Liver (tissue), 3 donors: ENCODE measurements at regions not wholly inside any gene's neighbourhood (a gene's known extent, or its start where the extent isn't known, plus 50 kb on each side); places are given as distances from the start of the nearest gene placed in this dataset.

Experiments used
- FOXA1 ChIP-seq: IDR thresholded peaks from 2 replicates; pipeline ENCODE4 v1.6.1; 2016; ENCODE audit warnings: antibody characterized with exemption
- GABPA ChIP-seq, 2 donors: IDR thresholded peaks in 1 of 2; conservative IDR thresholded peaks in 1 of 2; 2 replicates each; pipeline ENCODE4 v1.6.1; 2016; ENCODE audit warnings: antibody characterized with exemption in 2 of 2, mild to moderate bottlenecking in 1 of 2, moderate library complexity in 1 of 2
- JUND ChIP-seq, 2 donors: IDR thresholded peaks; 2 replicates each; pipeline ENCODE4 v1.6.1; 2016; ENCODE audit warnings: antibody characterized with exemption in 2 of 2
- RAD21 ChIP-seq, 2 donors: IDR thresholded peaks; 2 replicates each; pipeline ENCODE4 v1.6.1; 2016; ENCODE audit warnings: antibody characterized with exemption in 2 of 2, mild to moderate bottlenecking in 2 of 2
- RXRA ChIP-seq, 2 donors: IDR thresholded peaks; 2 replicates each; pipeline ENCODE4 v1.6.1; 2017 to 2018; ENCODE audit warnings: antibody characterized with exemption in 2 of 2, mild to moderate bottlenecking in 1 of 2
- TAF1 ChIP-seq: conservative IDR thresholded peaks from 2 replicates; pipeline ENCODE4 v1.6.1; 2016; ENCODE audit warnings: antibody characterized with exemption, mild to moderate bottlenecking
- YY1 ChIP-seq: IDR thresholded peaks from 2 replicates; pipeline ENCODE4 v1.6.1; 2016; ENCODE audit warnings: antibody characterized with exemption, mild to moderate bottlenecking
- TF ChIP-seq, protein P1 (sequence below): fragments of 150-350 bp; IDR thresholded peaks from 2 replicates; pipeline ENCODE4 v1.5.1; 2017; ENCODE audit warnings: improper control_type of control experiment, low read depth, low read length; ENCODE audit not compliant: missing input control
- TF ChIP-seq, protein P2 (sequence below): IDR thresholded peaks from 2 replicates; pipeline ENCODE4 v1.6.1; 2016; ENCODE audit warnings: antibody characterized with exemption, mild to moderate bottlenecking
- TF ChIP-seq, protein P3 (sequence below): IDR thresholded peaks from 2 replicates; pipeline ENCODE4 v1.6.1; 2016; ENCODE audit warnings: antibody characterized with exemption
- donor health status: healthy.
- donor health status: healthy.

DNA sequence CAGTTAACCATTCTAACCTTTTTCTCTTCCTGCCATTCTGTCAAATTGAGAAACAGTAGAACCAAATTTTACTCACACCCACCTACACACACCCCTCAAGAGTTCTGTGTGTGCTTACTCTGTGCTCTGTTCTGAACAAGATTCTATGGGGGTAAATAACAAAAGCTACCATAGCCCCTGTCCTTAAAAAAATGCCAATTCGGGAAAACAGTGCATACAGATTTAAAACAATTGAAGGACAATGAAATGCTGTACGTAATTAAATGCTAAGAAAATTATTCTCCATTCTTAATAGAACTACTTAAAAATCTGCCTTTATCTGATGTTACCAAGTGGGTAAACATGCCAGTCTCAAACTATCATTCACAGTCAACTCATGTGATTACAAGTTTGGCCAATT lies 1107.5 kb downstream of the TUSC7 start:
- TF ChIP-seq, protein P1, sequence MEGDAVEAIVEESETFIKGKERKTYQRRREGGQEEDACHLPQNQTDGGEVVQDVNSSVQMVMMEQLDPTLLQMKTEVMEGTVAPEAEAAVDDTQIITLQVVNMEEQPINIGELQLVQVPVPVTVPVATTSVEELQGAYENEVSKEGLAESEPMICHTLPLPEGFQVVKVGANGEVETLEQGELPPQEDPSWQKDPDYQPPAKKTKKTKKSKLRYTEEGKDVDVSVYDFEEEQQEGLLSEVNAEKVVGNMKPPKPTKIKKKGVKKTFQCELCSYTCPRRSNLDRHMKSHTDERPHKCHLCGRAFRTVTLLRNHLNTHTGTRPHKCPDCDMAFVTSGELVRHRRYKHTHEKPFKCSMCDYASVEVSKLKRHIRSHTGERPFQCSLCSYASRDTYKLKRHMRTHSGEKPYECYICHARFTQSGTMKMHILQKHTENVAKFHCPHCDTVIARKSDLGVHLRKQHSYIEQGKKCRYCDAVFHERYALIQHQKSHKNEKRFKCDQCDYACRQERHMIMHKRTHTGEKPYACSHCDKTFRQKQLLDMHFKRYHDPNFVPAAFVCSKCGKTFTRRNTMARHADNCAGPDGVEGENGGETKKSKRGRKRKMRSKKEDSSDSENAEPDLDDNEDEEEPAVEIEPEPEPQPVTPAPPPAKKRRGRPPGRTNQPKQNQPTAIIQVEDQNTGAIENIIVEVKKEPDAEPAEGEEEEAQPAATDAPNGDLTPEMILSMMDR: no peak
- TF ChIP-seq, protein P2, sequence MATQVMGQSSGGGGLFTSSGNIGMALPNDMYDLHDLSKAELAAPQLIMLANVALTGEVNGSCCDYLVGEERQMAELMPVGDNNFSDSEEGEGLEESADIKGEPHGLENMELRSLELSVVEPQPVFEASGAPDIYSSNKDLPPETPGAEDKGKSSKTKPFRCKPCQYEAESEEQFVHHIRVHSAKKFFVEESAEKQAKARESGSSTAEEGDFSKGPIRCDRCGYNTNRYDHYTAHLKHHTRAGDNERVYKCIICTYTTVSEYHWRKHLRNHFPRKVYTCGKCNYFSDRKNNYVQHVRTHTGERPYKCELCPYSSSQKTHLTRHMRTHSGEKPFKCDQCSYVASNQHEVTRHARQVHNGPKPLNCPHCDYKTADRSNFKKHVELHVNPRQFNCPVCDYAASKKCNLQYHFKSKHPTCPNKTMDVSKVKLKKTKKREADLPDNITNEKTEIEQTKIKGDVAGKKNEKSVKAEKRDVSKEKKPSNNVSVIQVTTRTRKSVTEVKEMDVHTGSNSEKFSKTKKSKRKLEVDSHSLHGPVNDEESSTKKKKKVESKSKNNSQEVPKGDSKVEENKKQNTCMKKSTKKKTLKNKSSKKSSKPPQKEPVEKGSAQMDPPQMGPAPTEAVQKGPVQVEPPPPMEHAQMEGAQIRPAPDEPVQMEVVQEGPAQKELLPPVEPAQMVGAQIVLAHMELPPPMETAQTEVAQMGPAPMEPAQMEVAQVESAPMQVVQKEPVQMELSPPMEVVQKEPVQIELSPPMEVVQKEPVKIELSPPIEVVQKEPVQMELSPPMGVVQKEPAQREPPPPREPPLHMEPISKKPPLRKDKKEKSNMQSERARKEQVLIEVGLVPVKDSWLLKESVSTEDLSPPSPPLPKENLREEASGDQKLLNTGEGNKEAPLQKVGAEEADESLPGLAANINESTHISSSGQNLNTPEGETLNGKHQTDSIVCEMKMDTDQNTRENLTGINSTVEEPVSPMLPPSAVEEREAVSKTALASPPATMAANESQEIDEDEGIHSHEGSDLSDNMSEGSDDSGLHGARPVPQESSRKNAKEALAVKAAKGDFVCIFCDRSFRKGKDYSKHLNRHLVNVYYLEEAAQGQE: no peak
- TF ChIP-seq RAD21 (IDR thresholded peaks at IDR 0.05) (no peak), FOXA1 (no peak), RXRA (IDR thresholded peaks at IDR 0.05) (no peak), TAF1 (no peak), YY1 (no peak), GABPA (IDR thresholded peaks at IDR 0.05 in 1 of 2, conservative IDR thresholded peaks at IDR 0.05 in 1 of 2) (no peak), JUND (IDR thresholded peaks at IDR 0.05) (no peak)
- TF ChIP-seq, protein P3, sequence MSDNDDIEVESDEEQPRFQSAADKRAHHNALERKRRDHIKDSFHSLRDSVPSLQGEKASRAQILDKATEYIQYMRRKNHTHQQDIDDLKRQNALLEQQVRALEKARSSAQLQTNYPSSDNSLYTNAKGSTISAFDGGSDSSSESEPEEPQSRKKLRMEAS: no peak
